Nephron (organoid): ENCODE measurements at regions not wholly inside any gene's neighbourhood (a gene's known extent, or its start where the extent isn't known, plus 50 kb on each side); places are given as distances from the start of the nearest gene placed in this dataset.

ENCODE experiments used
- H3K27ac Mint-ChIP-seq, 3 experiments: 2 replicates each; pipeline ENCODE4 v1.8.0; 2020; ENCODE audit warnings: mixed read lengths in 3 of 3, mild to moderate bottlenecking in 2 of 3, moderate library complexity in 1 of 3
- H3K27me3 Mint-ChIP-seq: 2 replicates; pipeline ENCODE4 v1.8.0; 2021; ENCODE audit warnings: low read depth, mild to moderate bottlenecking, moderate library complexity, mixed read lengths
- H3K36me3 Mint-ChIP-seq: 2 replicates; pipeline ENCODE4 v1.8.0; 2020; ENCODE audit warnings: low read depth, mixed read lengths
- H3K4me1 Mint-ChIP-seq: 2 replicates; pipeline ENCODE4 v1.8.0; 2020; ENCODE audit warnings: mixed read lengths
- H3K4me3 Mint-ChIP-seq, 3 experiments: 2 replicates each; pipeline ENCODE4 v1.8.0; 2020; ENCODE audit warnings: mild to moderate bottlenecking in 3 of 3, mixed read lengths in 3 of 3, moderate library complexity in 2 of 3
- H3K9me3 Mint-ChIP-seq: 2 replicates; pipeline ENCODE4 v1.8.0; 2020; ENCODE audit warnings: mixed read lengths
- CTCF ChIP-seq, 3 experiments: fragments of 200-600 bp; sonication (generic); IDR thresholded peaks; one replicate each; pipeline ENCODE4 v1.5.0; 2021; ENCODE audit warnings: antibody characterized with exemption in 3 of 3; ENCODE audit not compliant: unreplicated experiment in 3 of 3

DNA sequence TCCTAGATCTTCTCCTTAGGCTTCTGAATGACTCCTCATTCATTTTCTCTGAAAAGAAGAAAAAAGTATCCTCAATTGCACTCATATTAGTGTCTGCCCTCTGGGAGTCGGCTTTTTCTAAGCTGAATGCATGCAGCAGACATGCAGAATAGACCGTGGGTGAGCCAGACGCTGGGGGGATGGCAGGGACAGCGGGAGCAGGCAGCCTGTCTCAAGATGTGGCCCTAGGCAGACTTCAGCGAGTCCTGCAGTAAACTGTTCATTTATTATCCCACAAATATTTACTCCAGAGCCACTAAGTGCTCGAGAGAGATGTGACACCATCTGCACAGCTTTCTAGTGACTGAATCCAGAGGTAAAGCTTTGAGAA is 164.9 kb upstream of the RAI14 start:
- Mint-ChIP-seq H3K27me3 (peaks cover 4% of the 10 kb centered on the region), H3K4me1 (peaks cover 53% of the 10 kb centered on the region), H3K9me3 (no peaks in the 10 kb centered on the region), H3K27ac (peak overlapping the region; percentile 67 to 89 (median 81)), H3K36me3 (no peaks in the 10 kb centered on the region), H3K4me3 (peak overlapping the region in 2 of 3 experiments; percentile 0 to 14)
- no peak for TF ChIP-seq CTCF (IDR thresholded peaks at IDR 0.05; ENCODE audit: unreplicated experiment in 3 of 3)

DNA sequence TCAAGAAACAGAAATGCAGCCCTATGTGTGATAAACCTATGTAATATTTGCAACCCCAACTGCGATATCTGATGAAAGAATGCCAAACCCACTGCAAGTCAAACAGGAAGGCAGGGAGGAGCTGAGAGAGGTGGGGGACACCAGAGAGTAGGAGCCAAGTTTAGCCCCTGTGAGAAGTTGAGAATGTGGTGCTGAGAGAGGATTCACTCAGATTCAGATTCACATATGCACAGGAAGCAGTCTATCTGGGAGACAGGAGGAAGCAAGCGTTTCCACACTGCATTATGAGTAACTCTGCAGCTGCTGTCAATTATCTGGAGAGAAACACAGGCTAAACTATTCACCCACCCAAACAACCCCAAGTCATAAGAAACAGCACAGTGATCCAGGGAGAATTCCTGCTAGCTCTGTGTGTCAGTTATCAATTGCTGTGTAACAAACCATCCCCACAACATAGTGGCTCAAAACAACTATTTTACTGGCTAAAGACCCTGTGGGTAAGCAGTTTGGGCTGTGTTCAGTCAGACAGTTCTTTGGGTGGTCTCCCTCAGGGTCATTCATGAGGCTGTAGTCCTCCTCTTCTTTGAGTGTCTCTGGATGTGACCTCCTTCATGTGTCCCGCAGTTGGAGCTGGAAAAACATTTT is 161.9 kb upstream of the RAI14 start:
- H3K4me1 Mint-ChIP-seq = peaks cover 63% of the 10 kb centered on the region
- H3K4me3 Mint-ChIP-seq = no peak overlapping the region
- no peaks in the 10 kb centered on the region for H3K9me3 Mint-ChIP-seq
- H3K27ac Mint-ChIP-seq = peak overlapping the region; percentile 98 to 100 (median 98)
- peaks cover 7% of the 10 kb centered on the region for H3K27me3 Mint-ChIP-seq
- no peak for TF ChIP-seq CTCF (IDR thresholded peaks at IDR 0.05; ENCODE audit: unreplicated experiment in 3 of 3)
- H3K36me3 Mint-ChIP-seq = no peaks in the 10 kb centered on the region

DNA sequence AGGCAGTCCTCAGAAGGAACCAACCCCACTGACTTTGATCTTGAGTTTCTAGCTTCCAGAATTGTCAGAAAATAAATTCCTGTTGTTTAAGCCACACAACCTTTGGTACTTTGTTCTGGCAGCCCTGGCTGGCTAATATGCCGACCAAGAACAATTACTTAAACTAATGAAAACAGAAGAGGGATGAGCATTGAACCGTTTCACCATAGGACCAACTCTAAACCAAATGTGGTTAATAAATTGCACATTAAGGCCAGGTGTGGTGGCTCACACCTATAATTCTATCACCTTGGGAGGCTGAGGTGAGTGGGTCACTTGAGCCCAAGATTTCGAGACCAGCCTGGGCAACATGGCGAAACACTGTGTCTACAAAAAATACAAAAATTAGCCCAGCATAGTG is 160.9 kb upstream of the RAI14 start:
- H3K27ac Mint-ChIP-seq = peak overlapping the region; percentile 98 to 100 (median 98)
- TF ChIP-seq CTCF (IDR thresholded peaks at IDR 0.05; ENCODE audit: unreplicated experiment in 3 of 3) = no peak

DNA sequence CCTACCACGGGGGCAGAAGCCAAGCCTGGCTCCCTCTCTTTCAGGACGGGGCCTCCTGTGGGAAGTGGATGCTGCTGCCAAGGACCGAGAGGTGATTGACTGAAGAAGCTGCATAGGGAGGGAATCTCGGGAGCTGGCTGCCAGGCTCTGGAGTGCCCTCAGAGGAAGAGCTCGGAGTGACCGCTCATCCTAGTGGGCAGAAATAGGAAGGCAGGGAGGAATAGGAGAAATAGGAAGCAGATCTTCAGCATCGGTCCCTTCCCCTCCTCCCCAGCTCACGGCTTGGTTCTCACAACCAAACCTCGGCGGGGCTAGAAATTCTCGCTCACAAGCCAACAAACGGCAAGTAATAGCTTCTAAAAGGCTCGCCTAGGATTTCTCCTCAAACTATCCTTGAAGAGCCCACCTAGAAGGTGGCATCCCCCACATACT is 159.9 kb upstream of the RAI14 start:
- peak overlapping the region; percentile 98 to 100 (median 98) for H3K27ac Mint-ChIP-seq
- H3K9me3 Mint-ChIP-seq = no peaks in the 10 kb centered on the region
- H3K36me3 Mint-ChIP-seq = no peaks in the 10 kb centered on the region
- peak in 1 of 3 experiments; percentile 16 for TF ChIP-seq CTCF (IDR thresholded peaks at IDR 0.05; ENCODE audit: unreplicated experiment in 3 of 3)
- peak overlapping the region in 1 of 3 experiments; percentile 39 for H3K4me3 Mint-ChIP-seq
- H3K4me1 Mint-ChIP-seq = peaks cover 66% of the 10 kb centered on the region
- H3K27me3 Mint-ChIP-seq = peaks cover 3% of the 10 kb centered on the region

More for the DNA sequence above, 160.9 kb upstream of the RAI14 start:
- H3K36me3 Mint-ChIP-seq = no peaks in the 10 kb centered on the region
- peaks cover 6% of the 10 kb centered on the region for H3K27me3 Mint-ChIP-seq
- no peak overlapping the region for H3K4me3 Mint-ChIP-seq
- H3K9me3 Mint-ChIP-seq = no peaks in the 10 kb centered on the region
- peaks cover 66% of the 10 kb centered on the region for H3K4me1 Mint-ChIP-seq

GRCh38 chr5:34496701-34497469 is 159.2 kb upstream of the RAI14 start:
- H3K9me3 Mint-ChIP-seq = no peaks in the 10 kb centered on the region
- no peaks in the 10 kb centered on the region for H3K36me3 Mint-ChIP-seq
- no peak for TF ChIP-seq CTCF (IDR thresholded peaks at IDR 0.05; ENCODE audit: unreplicated experiment in 3 of 3)
- peak overlapping the region in 2 of 3 experiments; percentile 13 to 39 for H3K4me3 Mint-ChIP-seq
- H3K27ac Mint-ChIP-seq = peak overlapping the region; percentile 98 to 100 (median 98)
- H3K4me1 Mint-ChIP-seq = peaks cover 62% of the 10 kb centered on the region
- peaks cover 3% of the 10 kb centered on the region for H3K27me3 Mint-ChIP-seq
